GM19468 (cell line): ENCODE measurements at regions not wholly inside any gene's neighbourhood (a gene's known extent, or its start where the extent isn't known, plus 50 kb on each side); places are given as distances from the start of the nearest gene placed in this dataset.
"Not testable (repeated sequence)": the region's sequence is repeated elsewhere in the genome, so short reads cannot be mapped to it uniquely, and the experiment has no call there.

Experiments used
- ATAC-seq: cut with Tn5 transposase; IDR thresholded peaks from one replicate; pipeline ENCODE4 v1.9.1; 2021; ENCODE audit warnings: mild to moderate bottlenecking, moderate library complexity, moderate number of reproducible peaks; ENCODE audit not compliant: unreplicated experiment; ENCODE audit errors: extremely low read depth

DNA sequence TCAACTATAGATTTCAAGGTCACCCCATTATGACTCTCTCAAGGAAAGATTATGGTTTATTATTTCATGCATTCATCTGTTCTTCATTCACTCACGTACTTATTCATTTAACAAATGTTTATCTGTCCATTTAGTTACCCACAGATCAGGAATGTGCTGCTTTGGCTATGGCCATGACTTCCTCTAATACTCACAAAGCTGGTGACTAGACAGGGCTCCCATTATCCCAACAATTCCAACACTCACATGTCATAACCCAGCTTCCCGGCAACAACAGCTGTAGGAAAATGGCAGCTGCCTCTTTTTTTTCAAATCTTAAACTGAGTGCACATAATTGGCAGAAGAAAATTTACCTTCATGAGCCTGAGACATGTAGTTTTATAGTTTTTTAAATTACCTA, 190.8 kb upstream of the CCDC196 start:
- no peak for ATAC-seq

- no peak for ATAC-seq
These were observed 185.3 kb upstream of the CCDC196 start for GRCh38 chr14:66300886-66301285.

DNA sequence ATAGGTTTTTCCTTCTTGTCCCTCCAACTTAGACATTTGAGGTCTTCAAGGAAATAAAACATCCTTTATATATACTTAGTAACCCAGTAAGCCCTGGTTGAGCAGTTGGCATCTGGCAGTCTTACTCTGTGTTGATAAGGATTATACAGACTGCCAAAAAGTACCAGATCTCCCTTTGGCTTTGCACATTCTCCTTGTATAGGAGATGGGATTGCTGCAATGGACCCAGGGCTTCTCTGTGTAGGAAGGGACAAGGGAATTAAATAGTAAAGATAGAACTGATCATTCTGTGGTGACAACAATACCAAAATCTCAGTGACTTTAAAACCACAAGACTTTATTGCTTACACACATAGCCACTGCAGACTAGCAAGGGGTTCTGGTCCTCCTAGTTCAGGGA, 180.1 kb upstream of the CCDC196 start:
- ATAC-seq = no peak

GRCh38 chr14:66311058-66311457, 175.1 kb upstream of the CCDC196 start:
- ATAC-seq = no peak

DNA sequence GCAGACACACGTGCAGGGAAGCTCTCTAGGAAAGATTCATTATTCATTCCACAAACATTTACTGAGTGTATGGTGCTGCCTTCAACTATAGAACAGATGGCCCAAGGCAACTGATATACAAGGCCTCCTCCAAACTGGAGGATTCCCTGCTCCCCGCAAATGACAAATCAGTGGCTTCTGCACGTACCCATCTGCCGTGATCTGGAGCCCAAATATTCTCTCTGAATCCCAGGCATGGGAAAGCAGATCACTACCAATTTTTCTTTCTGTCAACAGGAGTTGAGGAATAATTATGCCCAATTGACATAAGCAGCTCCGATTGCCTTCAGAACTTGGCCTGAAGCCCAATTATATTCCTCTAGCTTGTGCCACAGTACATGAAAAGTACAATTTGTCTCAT, 174.2 kb upstream of the CCDC196 start:
- ATAC-seq = no peak

DNA sequence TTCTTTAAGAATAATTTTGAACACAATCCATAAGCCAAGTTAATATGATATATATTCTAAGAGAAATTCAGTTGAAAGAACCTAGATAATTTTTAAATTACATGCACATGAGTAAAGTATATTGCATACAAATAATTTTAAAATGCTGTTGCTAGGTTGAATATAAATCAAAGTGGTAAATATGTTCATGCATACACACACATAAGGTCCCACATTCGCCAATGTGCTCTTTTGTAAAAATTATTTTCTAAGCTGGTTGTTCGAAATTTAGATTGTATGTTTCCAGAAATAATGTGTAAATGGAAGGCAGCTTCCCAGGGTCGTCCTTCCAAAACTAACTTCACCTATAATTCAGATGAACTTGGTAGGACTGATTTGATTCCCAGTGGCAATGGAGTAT, 173.7 kb upstream of the CCDC196 start:
- no peak for ATAC-seq

DNA sequence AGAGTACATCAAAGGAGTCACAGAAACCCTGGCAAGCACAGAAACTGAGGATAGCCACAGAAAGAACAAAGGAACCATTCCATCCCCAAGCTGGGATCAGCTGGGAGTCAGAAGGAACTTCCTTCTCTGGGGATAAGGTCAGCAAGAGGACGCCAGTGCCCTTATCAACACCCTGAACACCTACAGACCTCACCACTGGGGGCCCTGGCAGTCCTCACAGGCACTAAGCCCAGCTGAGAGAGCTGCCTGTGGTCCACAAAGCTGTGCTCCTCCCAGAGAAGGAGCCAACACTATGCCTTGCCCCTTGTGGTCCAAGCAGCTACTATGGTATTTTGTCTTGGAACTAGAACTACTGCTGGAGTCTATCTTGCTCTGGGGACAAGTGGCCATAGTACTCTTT, 171.1 kb upstream of the CCDC196 start:
- no peak for ATAC-seq

DNA sequence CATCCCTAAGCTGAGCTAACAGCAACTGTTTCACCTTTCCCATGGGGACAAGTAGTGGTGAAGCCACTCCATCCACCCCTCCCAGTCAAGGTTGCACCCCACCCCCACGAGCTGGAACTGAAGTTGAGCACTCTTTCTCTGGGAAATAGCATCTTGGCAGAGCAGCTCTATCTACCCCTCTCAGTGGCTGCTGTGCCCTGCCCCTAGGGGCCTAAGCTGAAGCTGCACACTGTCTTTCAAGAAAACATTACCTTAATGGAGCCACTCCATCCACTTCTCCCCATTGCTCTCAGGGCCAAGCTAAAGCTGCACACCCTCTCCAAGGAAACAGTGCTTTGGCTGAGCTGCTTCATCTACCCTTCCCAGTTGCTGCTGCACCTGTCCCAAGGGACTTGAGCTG, 170.6 kb upstream of the CCDC196 start:
- no peak for ATAC-seq

DNA sequence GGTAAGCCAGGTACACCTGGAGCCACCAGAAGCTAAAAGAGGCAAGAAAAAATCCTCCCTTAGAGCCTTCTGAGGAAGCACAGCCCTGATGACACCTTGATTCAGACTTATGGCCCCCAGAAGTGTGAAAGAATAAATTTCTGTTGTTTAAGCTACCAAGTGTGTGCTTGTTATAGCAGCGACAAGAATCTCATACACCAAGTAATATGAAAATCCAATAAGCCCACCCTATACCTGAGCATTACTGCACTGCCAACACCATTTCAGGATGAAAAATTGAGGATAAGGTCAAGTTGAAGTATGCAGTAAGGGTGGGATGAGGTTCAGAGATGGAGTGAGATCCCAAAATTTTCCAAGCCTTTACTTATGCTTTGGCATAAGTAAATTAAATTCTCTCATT, 163.6 kb upstream of the CCDC196 start:
- ATAC-seq = no peak

GRCh38 chr14:66330228-66330627, 155.9 kb upstream of the CCDC196 start:
- no peak for ATAC-seq

DNA sequence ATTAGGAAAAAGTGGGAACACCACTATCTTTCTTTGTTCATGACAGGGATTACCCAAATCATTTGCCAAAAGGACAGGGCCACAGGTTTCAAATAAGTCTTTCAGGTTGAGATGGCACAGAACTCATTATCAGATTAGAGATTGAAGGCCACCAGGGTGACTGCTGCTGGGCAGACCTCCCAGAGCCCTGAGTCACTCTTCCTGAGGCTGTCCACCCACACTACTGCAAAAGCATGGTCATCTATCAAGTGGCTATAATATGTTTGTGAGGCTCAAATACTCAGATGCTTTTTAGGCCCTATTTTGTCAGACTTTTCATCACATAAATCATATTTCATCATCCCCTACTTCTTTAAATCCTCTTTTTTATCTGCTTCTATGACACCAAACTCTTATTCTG, 155.3 kb upstream of the CCDC196 start:
- ATAC-seq = no peak

GRCh38 chr14:66333293-66333692, 152.9 kb upstream of the CCDC196 start:
- not testable (repeated sequence) for ATAC-seq

- no peak for ATAC-seq
These were observed 144.9 kb upstream of the CCDC196 start for GRCh38 chr14:66341239-66341638.

GRCh38 chr14:66345986-66346385, 140.2 kb upstream of the CCDC196 start:
- no peak for ATAC-seq

DNA sequence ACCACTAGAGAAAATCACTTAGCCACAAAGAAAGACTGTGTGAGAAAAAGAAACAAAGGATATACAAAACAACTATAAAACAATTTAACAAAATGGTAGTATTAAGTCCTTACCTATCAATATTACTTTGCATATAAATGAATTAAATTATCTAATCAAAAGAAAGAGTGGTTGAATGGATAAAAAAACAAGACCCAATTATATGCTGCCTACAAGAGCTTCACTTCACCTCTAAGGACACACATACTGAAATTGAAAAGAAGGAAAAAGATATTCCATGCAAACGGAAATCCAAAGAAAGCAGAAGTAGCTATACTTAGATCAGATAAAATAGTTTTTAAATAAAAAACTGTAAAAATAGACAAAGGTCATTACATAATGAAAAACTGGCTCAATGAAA, 134.9 kb upstream of the CCDC196 start:
- no peak for ATAC-seq

GRCh38 chr14:66359500-66359899, 126.7 kb upstream of the CCDC196 start:
- no peak for ATAC-seq

DNA sequence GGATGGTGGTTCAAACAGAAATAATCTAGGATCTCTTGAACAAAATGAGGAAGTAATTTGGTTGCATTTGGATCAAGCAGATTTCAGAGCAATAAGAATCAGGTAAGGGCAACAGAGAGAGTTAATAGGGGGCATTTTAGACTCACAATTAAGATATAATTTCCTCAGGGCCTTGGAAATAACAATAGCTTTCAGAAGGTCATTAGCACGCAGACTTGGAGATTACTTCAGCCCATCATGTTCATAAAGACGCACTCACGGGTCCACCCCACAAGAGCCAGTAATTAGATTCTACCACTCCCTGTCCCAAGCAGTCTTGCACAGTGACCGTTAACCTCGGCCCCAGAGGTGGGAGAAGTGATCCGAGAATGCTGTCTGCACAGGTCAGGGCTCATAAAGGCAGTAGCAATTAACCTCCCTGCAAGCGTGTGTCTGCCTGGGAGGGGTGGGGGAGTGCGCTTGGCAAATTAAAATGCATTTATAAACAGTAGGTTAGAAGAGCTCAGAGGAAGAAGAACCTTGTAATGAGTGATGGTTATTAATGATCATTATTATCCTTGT, 125.7 kb upstream of the CCDC196 start:
- ATAC-seq = no peak

- ATAC-seq = no peak
These were observed 125.2 kb upstream of the CCDC196 start for GRCh38 chr14:66361013-66361412.

DNA sequence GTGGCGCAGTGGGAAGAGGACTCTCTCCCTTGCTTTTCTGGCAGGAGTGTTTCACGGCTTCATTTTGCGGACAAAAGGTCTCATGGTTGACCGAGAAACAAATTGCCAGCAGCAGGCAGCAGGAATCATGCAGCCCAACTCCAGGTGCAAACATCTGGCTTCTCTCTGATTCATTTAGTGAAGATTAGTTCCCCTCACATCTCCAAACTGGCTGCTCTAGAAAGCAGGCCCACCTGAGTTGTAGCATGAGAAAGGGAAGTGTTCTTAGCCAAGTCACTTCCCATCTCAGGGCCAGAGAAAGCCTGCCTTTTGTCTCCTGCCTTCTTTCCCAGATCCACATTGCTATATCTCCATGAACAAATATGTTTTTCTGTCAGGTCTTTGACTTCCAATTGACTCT, 120.8 kb upstream of the CCDC196 start:
- ATAC-seq = no peak

GRCh38 chr14:66369157-66369697, 116.9 kb upstream of the CCDC196 start:
- ATAC-seq = no peak

GRCh38 chr14:66371776-66372175, 114.4 kb upstream of the CCDC196 start:
- no peak for ATAC-seq

DNA sequence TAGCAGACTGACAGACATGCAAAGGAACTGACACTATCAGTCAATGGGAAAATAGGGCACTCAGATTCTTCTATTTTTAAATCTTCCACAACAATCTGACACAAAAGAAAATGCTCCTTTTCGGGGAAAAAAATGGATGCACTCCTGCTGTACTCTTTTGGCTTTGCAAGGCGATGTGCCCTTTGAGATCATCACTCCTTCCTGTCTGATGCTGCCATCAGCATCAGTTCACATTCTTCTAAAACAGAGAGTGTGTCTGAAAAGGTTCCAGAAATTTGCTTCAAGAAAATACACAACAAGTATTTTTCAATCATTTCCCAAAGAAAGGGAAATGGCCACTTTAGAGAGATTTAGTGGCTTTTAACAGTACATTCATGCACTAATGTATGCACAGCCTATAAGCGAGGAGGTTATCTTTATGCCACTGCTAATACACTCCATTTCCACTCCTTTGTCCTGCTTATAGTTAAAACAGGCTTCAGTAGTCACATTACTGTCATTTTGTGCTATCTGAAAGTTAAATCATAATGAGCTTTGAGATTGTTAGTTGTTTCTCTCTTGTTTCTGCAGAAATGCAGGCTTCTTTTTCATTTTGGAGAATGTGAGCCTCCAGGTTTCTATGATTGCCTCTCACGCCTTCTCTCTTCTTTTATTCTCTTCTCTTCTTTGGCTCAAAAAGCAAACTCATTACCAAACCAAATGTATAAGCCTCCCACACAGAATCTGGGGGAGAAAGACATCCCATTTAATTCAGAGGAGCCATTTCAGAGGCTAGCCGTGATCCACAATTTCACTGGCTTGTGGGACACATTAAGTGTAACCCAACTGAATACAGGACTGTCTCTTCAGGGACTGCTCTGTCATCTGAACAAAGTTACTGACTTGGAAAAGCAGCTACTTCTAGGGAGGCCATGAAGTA, 110.9 kb upstream of the CCDC196 start:
- no peak for ATAC-seq
